ENCODE measurements at regions not wholly inside any gene's neighbourhood (a gene's known extent, or its start where the extent isn't known, plus 50 kb on each side); places are given as distances from the start of the nearest gene placed in this dataset.
A peak's percentile ranks its signal among the peaks of the same experiment; 100 is the strongest.

DNA sequence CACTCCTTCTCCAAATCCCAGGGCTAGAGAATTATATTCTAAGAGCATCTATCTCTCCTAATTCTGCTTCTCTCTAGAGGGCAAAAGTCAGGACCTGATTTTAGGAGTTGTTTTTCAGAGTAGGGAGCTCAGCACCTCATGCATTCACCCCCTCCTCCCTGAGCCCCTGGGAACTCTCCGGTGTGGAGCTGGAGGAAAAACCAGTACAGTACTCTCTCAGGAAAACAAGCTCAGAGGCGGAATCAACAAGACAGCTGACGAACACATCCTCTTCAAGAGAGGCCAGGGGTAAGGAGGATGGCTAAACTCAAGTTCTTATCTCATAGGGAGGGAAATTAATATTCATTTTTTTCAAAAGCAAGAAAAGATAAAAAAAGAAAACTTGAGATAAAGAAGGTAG is 120.1 kb upstream of the CDYL start:
- H3K9me3 ChIP-seq (ENCODE audit: control insufficient read depth, low read length), result no peaks in the 10 kb centered on the region
- H3K36me3 ChIP-seq (ENCODE audit: control insufficient read depth, insufficient read depth, low read length), result no peaks in the 10 kb centered on the region
- H3K4me3 ChIP-seq (ENCODE audit: insufficient read depth, low read depth, low read length), result no peak overlapping the region
- WGBS, 2 experiments, result 74 to 76% methylated on average over 3 of the region's 3 CpGs
- H3K27ac ChIP-seq (ENCODE audit: insufficient read depth, low read depth, low read length, poor library complexity, severe bottlenecking), result no peak overlapping the region
- H3K27me3 ChIP-seq (ENCODE audit: control insufficient read depth, insufficient read depth, low read length, poor library complexity, severe bottlenecking), result no peaks in the 10 kb centered on the region
- peaks cover 16% of the 10 kb centered on the region for H3K4me1 ChIP-seq (ENCODE audit: control insufficient read depth, insufficient read depth, low read length)

DNA sequence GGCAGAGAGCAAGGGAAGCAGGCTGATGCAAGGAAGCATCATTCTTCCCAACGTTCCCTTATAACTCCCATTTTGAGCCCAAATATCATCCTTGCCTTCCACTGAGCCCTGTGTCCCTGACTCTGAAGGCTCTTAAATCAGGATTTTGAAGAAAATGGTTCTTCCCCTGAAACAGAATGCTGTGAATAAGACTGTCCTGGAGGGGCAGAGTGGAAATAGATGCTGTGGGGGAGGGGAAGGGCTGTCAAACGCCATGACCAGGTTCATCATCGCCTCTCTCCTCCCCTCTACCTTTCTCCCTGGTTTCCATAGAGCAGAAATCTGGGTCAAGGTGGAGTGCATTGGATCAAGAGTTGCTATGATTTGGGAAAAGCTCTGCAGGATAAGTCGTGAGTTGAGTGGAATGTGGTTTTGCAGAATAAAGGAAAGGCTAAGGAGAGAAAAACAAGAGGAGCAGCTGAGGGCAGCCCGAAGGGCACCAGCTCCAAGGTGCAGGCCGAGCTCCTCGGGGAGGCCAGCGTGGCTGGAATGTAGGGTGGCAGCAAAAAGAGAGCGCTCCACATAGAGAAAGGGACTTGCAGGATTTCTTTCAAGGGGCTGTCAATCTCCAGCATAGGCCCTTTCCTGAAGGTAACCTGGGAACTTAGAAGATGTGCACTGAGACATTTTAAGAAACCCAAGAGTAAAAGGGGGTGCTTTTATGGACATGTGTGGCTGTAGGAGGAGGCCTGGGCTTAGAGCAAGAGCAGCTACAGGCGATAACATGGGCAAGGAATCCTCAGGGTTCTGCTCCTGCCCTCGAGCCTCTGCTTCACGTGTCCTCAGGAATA is 120.8 kb upstream of the CDYL start:
- Histone ChIP-seq H3K9me3 (ENCODE audit: control insufficient read depth, low read length) (no peaks in the 10 kb centered on the region), H3K27me3 (ENCODE audit: control insufficient read depth, insufficient read depth, low read length, poor library complexity, severe bottlenecking) (no peaks in the 10 kb centered on the region), H3K4me3 (ENCODE audit: insufficient read depth, low read depth, low read length) (no peak overlapping the region), H3K36me3 (ENCODE audit: control insufficient read depth, insufficient read depth, low read length) (no peaks in the 10 kb centered on the region), H3K27ac (ENCODE audit: insufficient read depth, low read depth, low read length, poor library complexity, severe bottlenecking) (no peak overlapping the region), H3K4me1 (ENCODE audit: control insufficient read depth, insufficient read depth, low read length) (peaks cover 16% of the 10 kb centered on the region)
- 67 to 68% methylated on average over 10 of the region's 12 CpGs for WGBS, 2 experiments

DNA sequence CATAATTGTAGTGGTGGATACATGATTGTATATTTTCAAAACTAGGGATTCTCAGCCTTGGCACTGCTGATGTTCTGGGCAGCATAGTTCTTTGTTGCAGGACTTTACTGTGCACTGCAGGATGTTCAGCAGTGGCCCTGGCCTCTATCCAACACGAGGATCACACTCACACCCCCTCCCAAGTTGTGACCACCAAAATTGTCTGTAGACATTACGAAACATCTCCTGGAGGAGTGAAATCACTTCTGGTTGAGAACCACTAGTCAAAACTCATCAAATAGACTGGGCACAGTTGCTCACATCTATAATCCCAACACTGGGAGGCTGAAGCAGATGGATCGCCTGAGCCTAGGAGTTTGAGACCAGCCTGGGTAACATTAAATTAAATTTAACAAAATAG is 123.1 kb upstream of the CDYL start:
- WGBS, 2 experiments, result 87 to 88% methylated on average over 2 to 3 of the region's 3 CpGs
- H3K4me1 ChIP-seq (ENCODE audit: control insufficient read depth, insufficient read depth, low read length), result peaks cover 16% of the 10 kb centered on the region
- no peak overlapping the region for H3K27ac ChIP-seq (ENCODE audit: insufficient read depth, low read depth, low read length, poor library complexity, severe bottlenecking)
- H3K9me3 ChIP-seq (ENCODE audit: control insufficient read depth, low read length), result no peaks in the 10 kb centered on the region
- no peaks in the 10 kb centered on the region for H3K36me3 ChIP-seq (ENCODE audit: control insufficient read depth, insufficient read depth, low read length)
- H3K27me3 ChIP-seq (ENCODE audit: control insufficient read depth, insufficient read depth, low read length, poor library complexity, severe bottlenecking), result no peaks in the 10 kb centered on the region
- H3K4me3 ChIP-seq (ENCODE audit: insufficient read depth, low read depth, low read length), result no peak overlapping the region

DNA sequence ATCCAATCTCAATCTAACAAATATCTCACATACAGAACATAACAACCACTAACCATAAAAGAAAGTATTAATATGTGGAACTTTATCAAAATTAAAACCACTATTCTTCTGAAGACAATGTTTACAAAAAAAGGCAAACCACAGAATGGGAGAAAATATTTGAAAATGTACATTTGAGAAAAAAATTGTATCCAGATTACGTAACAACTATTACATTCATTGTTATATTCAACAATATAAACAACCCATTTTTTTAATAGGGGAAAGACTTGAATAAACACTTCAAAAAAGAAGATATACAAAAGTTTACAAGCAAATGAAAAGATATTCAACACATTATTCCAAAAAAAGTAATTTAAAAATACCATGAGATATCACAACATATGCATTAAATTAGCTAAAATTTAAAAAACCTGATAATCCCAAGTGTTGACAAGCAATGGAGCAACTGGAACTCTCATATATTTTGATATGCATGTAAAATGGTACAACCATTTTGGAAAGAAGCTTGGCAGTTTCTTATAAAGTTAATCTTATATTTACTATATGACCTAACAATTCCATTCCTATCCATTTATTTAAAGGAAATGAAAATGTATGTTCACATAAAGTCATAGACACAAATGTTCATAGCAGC is 124.3 kb upstream of the CDYL start:
- H3K27ac ChIP-seq (ENCODE audit: insufficient read depth, low read depth, low read length, poor library complexity, severe bottlenecking), result no peak overlapping the region
- H3K9me3 ChIP-seq (ENCODE audit: control insufficient read depth, low read length), result no peaks in the 10 kb centered on the region
- H3K27me3 ChIP-seq (ENCODE audit: control insufficient read depth, insufficient read depth, low read length, poor library complexity, severe bottlenecking), result no peaks in the 10 kb centered on the region
- WGBS, 2 experiments, result 80% methylated on average over 1 of the region's 1 CpG; no CpG with 5 or more reads in 1 of the 2 experiments
- no peak overlapping the region for H3K4me3 ChIP-seq (ENCODE audit: insufficient read depth, low read depth, low read length)
- peaks cover 16% of the 10 kb centered on the region for H3K4me1 ChIP-seq (ENCODE audit: control insufficient read depth, insufficient read depth, low read length)
- H3K36me3 ChIP-seq (ENCODE audit: control insufficient read depth, insufficient read depth, low read length), result no peaks in the 10 kb centered on the region

DNA sequence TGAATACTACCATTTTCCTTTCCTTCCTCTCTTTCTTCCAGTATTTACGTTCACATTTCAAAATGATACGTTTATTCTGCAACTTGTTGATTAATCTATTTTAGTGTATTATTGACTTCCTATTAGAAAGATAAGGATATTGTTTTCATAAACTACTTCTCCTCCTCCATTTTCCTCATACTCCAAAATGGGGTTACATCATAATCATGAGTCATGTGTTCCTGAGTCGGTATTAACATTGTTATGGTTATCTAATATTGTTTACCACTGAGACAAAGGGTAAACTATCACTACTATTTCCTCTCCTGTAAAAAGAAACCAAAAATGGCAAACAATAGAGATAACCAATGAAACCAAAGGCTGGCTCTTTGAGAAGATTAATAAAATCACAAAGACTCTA is 126.5 kb upstream of the CDYL start:
- 84 to 100% methylated on average over 1 to 2 of the region's 3 CpGs for WGBS, 2 experiments
- H3K9me3 ChIP-seq (ENCODE audit: control insufficient read depth, low read length), result no peaks in the 10 kb centered on the region
- no peak overlapping the region for H3K4me3 ChIP-seq (ENCODE audit: insufficient read depth, low read depth, low read length)
- no peaks in the 10 kb centered on the region for H3K27me3 ChIP-seq (ENCODE audit: control insufficient read depth, insufficient read depth, low read length, poor library complexity, severe bottlenecking)
- H3K36me3 ChIP-seq (ENCODE audit: control insufficient read depth, insufficient read depth, low read length), result no peaks in the 10 kb centered on the region
- peaks cover 4% of the 10 kb centered on the region for H3K4me1 ChIP-seq (ENCODE audit: control insufficient read depth, insufficient read depth, low read length)
- no peak overlapping the region for H3K27ac ChIP-seq (ENCODE audit: insufficient read depth, low read depth, low read length, poor library complexity, severe bottlenecking)

DNA sequence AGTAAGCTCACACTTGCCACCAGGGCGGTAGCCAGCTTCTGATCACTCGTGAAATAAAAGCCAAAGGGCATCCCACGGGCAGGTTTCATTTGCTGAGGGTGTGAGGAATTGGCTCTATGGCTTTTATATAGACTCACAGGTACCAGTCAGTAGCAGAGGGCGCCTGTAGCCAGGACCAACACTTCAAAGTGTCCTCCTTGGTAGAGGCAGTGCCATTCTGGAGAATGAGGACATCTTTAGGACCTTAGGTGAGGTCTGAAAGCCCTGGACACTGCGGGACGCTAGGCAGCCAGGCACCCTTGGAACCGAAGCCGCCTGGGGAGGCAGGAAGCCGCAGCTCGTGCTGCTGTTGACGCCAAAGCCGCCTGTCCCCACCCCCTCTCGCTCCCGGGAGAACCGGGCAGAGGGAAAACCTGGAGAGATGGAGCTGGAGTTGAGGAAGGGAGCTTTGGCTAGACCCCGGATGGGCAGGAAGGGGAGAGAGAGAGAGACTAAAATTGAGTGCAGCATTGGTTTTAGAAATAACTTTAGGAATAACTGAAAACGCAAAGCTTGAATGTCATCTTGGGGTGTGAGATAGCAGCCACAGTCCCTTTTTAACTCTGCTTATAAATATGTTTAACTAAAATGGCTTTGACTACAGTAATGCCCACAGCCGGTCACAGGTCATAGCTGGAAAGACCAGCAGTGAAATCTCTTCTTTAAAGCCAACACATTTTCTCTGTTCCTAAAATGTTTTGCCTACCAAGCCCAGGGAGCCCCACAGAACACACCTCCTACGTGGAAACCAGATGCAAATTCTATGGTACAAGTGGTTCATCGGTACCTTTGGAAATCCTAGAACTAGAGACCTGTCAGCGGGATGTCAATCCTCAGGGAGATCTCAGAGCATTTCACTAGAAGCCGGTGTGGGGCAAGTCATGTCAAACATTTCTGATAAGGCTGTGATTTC is 128.5 kb upstream of the CDYL start:
- Histone ChIP-seq H3K4me1 (ENCODE audit: control insufficient read depth, insufficient read depth, low read length) (no peaks in the 10 kb centered on the region), H3K36me3 (ENCODE audit: control insufficient read depth, insufficient read depth, low read length) (no peaks in the 10 kb centered on the region), H3K9me3 (ENCODE audit: control insufficient read depth, low read length) (no peaks in the 10 kb centered on the region), H3K27ac (ENCODE audit: insufficient read depth, low read depth, low read length, poor library complexity, severe bottlenecking) (no peak overlapping the region), H3K27me3 (ENCODE audit: control insufficient read depth, insufficient read depth, low read length, poor library complexity, severe bottlenecking) (no peaks in the 10 kb centered on the region), H3K4me3 (ENCODE audit: insufficient read depth, low read depth, low read length) (peak overlapping the region; percentile 13)
- 19 to 20% methylated on average over 22 of the region's 22 CpGs for WGBS, 2 experiments

DNA sequence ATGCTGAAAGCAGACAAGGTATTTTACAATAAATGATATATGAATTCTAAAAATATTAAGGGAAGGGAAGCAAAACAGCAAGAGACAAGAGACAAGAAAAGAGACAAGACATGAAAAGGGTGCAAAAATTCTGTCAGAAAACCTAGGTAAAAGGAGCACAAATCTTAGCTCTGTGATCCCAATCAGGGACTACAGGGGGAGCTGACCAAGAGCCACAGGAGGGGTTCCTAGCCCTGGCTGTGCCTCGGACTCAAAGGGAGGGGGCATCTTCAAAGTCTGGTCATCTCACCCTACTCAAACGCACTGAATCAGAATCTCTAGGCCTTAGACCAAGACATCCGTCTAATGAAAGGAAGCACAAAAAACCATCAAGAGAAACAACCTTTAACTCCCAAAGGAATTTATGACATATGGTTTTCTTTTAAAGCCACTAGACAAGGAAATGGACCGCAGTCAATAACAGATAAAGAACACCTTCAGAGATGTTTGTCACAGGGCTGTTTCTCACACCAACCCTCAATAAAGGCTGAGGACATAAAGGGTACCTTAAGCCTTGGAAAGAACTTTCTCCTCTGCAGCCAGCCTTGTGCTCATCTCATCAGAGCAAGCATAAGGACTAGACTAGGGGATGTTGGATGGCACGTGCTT is 130.4 kb upstream of the CDYL start:
- Histone ChIP-seq H3K9me3 (ENCODE audit: control insufficient read depth, low read length) (no peaks in the 10 kb centered on the region), H3K4me3 (ENCODE audit: insufficient read depth, low read depth, low read length) (no peak overlapping the region), H3K27ac (ENCODE audit: insufficient read depth, low read depth, low read length, poor library complexity, severe bottlenecking) (no peak overlapping the region), H3K27me3 (ENCODE audit: control insufficient read depth, insufficient read depth, low read length, poor library complexity, severe bottlenecking) (no peaks in the 10 kb centered on the region), H3K4me1 (ENCODE audit: control insufficient read depth, insufficient read depth, low read length) (no peaks in the 10 kb centered on the region), H3K36me3 (ENCODE audit: control insufficient read depth, insufficient read depth, low read length) (no peaks in the 10 kb centered on the region)
- WGBS, 2 experiments, result 70 to 78% methylated on average over 5 of the region's 5 CpGs

DNA sequence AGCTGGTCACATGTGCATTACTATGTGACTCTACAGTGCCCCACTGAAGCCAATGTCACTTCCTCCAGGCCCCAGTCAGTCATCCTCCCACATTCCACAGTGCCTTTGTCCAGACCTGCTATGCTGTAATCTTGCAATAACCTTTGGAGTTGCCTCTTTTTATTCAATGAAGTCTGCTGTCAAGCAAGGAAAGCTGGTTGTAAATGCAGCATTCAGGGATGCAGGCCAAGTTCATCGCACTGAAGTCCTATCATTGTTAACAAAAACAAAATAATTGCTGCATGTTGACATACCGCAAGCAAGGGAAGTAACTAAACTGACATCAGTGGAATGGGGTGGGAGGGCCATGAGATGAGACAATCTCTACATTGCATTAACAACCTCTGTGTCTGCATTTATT is 131.2 kb upstream of the CDYL start:
- Histone ChIP-seq H3K4me1 (ENCODE audit: control insufficient read depth, insufficient read depth, low read length) (no peaks in the 10 kb centered on the region), H3K27ac (ENCODE audit: insufficient read depth, low read depth, low read length, poor library complexity, severe bottlenecking) (no peak overlapping the region), H3K9me3 (ENCODE audit: control insufficient read depth, low read length) (no peaks in the 10 kb centered on the region), H3K4me3 (ENCODE audit: insufficient read depth, low read depth, low read length) (no peak overlapping the region), H3K36me3 (ENCODE audit: control insufficient read depth, insufficient read depth, low read length) (no peaks in the 10 kb centered on the region), H3K27me3 (ENCODE audit: control insufficient read depth, insufficient read depth, low read length, poor library complexity, severe bottlenecking) (no peaks in the 10 kb centered on the region)
- WGBS, 2 experiments, result 87 to 100% methylated on average over 2 of the region's 2 CpGs

DNA sequence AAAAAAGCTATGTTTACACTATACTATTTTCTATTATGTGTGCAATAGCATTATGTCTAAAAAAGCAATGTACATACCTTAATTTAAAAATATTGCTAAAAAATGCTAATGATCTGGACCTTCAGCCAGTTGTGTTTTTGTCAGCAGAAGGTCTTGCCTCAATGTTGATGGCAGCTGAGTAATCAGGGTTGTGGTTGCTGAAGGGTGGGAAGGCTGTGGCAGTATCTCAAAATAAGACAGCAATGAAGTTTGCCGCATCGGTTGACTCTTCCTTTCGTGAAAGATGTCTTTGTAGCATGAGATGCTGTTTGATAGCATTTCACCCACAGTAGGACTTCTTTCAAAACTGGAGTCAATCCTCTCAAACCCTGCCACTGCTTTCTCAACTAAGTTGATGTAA is 134.7 kb upstream of the CDYL start:
- H3K4me1 ChIP-seq (ENCODE audit: control insufficient read depth, insufficient read depth, low read length), result no peaks in the 10 kb centered on the region
- H3K4me3 ChIP-seq (ENCODE audit: insufficient read depth, low read depth, low read length), result no peak overlapping the region
- no peaks in the 10 kb centered on the region for H3K27me3 ChIP-seq (ENCODE audit: control insufficient read depth, insufficient read depth, low read length, poor library complexity, severe bottlenecking)
- WGBS, 2 experiments, result 95 to 98% methylated on average over 3 of the region's 3 CpGs
- no peaks in the 10 kb centered on the region for H3K9me3 ChIP-seq (ENCODE audit: control insufficient read depth, low read length)
- H3K36me3 ChIP-seq (ENCODE audit: control insufficient read depth, insufficient read depth, low read length), result no peaks in the 10 kb centered on the region
- H3K27ac ChIP-seq (ENCODE audit: insufficient read depth, low read depth, low read length, poor library complexity, severe bottlenecking), result no peak overlapping the region

Data from ectodermal cell (in vitro differentiated cells).